SU-DHL-6 (cell line): ENCODE measurements at regions not wholly inside any gene's neighbourhood (a gene's known extent, or its start where the extent isn't known, plus 50 kb on each side); places are given as distances from the start of the nearest gene placed in this dataset.

ENCODE experiments used
- H2AFZ ChIP-seq: fragments of 200-600 bp; sonication (generic); 2 replicates; pipeline ENCODE4 v1.6.1; 2014; ENCODE audit warnings: low read depth, mild to moderate bottlenecking, moderate library complexity, mixed read lengths, antibody characterized with exemption, low read length; ENCODE audit not compliant: severe bottlenecking
- H3F3A ChIP-seq: fragments of 200-600 bp; shearing (Covaris generic); 2 replicates; pipeline ENCODE4 v1.6.0; 2016; ENCODE audit warnings: antibody characterized with exemption, mild to moderate bottlenecking; ENCODE audit not compliant: insufficient read depth
- H3K27ac ChIP-seq: fragments of 200-600 bp; sonication (generic); 2 replicates; pipeline ENCODE4 v1.5.1; 2016; ENCODE audit warnings: low read depth, mild to moderate bottlenecking, low read length, moderate library complexity, mixed read lengths
- H3K27me3 ChIP-seq: fragments of 200-600 bp; sonication (generic), shearing (Covaris generic); 2 replicates; pipeline ENCODE4 v1.6.0; 2014; ENCODE audit warnings: mild to moderate bottlenecking, low read length
- H3K36me3 ChIP-seq: fragments of 200-600 bp; sonication (generic); 2 replicates; pipeline ENCODE4 v1.6.1; 2014; ENCODE audit warnings: mild to moderate bottlenecking, low read length, mixed read lengths
- H3K4me2 ChIP-seq: fragments of 300-600, 200-600 bp; shearing (Covaris generic), sonication (generic); 2 replicates; pipeline ENCODE4 v1.6.0; 2014; ENCODE audit warnings: low read length, low read depth, mild to moderate bottlenecking; ENCODE audit not compliant: poor library complexity, severe bottlenecking
- H3K4me3 ChIP-seq: fragments of 200-600 bp; sonication (generic); 2 replicates; pipeline ENCODE4 v1.5.1; 2014; ENCODE audit warnings: antibody characterized with exemption, low read length, mild to moderate bottlenecking, mixed read lengths; ENCODE audit not compliant: insufficient read depth, poor library complexity, severe bottlenecking
- H3K79me2 ChIP-seq: fragments of 200-600 bp; sonication (generic); 2 replicates; pipeline ENCODE4 v1.6.1; 2014; ENCODE audit warnings: mild to moderate bottlenecking, low read length, moderate library complexity; ENCODE audit not compliant: insufficient read depth
- H3K9ac ChIP-seq: fragments of 200-600 bp; sonication (generic); 2 replicates; pipeline ENCODE4 v1.7.0; 2014; ENCODE audit warnings: mild to moderate bottlenecking, low read length
- H3K9me2 ChIP-seq: fragments of 200-600 bp; sonication (generic); replicated peaks from 2 replicates; pipeline ENCODE4 v1.6.1; 2014; ENCODE audit warnings: low read length; ENCODE audit not compliant: insufficient read depth
- H3K9me3 ChIP-seq: fragments of 200-600 bp; sonication (generic); 2 replicates; pipeline ENCODE4 v1.6.1; 2014; ENCODE audit warnings: low read length, mixed read lengths; ENCODE audit not compliant: insufficient read depth
- H4K20me1 ChIP-seq: fragments of 200-600 bp; sonication (generic); 2 replicates; pipeline ENCODE4 v1.6.1; 2014; ENCODE audit warnings: low read depth, mild to moderate bottlenecking, antibody characterized with exemption, low read length, moderate library complexity, mixed read lengths
- CTCF ChIP-seq: fragments of 200-600 bp; sonication (generic); IDR thresholded peaks from one replicate; pipeline ENCODE4 v1.5.1; 2017; ENCODE audit warnings: antibody characterized with exemption, mild to moderate bottlenecking, low read length, moderate library complexity; ENCODE audit not compliant: insufficient read depth, poor library complexity, severe bottlenecking
- EZH2phosphoT487 ChIP-seq: fragments of 200-600 bp; sonication (generic), shearing (Covaris generic); conservative IDR thresholded peaks from 2 replicates; pipeline ENCODE4 v1.6.1; 2018; ENCODE audit warnings: mild to moderate bottlenecking, antibody characterized with exemption, low read length, moderate library complexity, mixed read lengths

GRCh38 chr3:74537857-74538256 lies 76.6 kb downstream of the CNTN3 start:
- Histone ChIP-seq H3K9me2 (no peaks in the 10 kb centered on the region), H3K4me3 (no peak overlapping the region), H3K27ac (no peak overlapping the region), H3K9ac (no peak overlapping the region), H3K79me2 (no peaks in the 10 kb centered on the region), H3F3A (no peaks in the 10 kb centered on the region), H3K9me3 (no peaks in the 10 kb centered on the region), H2AFZ (no peak overlapping the region), H3K36me3 (no peaks in the 10 kb centered on the region), H3K4me2 (no peak overlapping the region), H3K27me3 (no peaks in the 10 kb centered on the region), H4K20me1 (no peaks in the 10 kb centered on the region)
- TF ChIP-seq CTCF (no peak), EZH2phosphoT487 (no peak)

- Histone ChIP-seq H3K4me2 (no peak overlapping the region), H3K9me3 (no peaks in the 10 kb centered on the region), H3K27ac (no peak overlapping the region), H4K20me1 (no peaks in the 10 kb centered on the region), H3K79me2 (no peaks in the 10 kb centered on the region), H3K9ac (no peak overlapping the region), H3K9me2 (no peaks in the 10 kb centered on the region), H3K36me3 (no peaks in the 10 kb centered on the region), H3F3A (no peaks in the 10 kb centered on the region), H3K27me3 (no peaks in the 10 kb centered on the region), H2AFZ (no peak overlapping the region), H3K4me3 (no peak overlapping the region)
- TF ChIP-seq CTCF (no peak), EZH2phosphoT487 (no peak)
These were observed 77.3 kb downstream of the CNTN3 start for GRCh38 chr3:74537164-74537563.

GRCh38 chr3:74535281-74535680 lies 79.2 kb downstream of the CNTN3 start:
- Histone ChIP-seq H3K36me3 (no peaks in the 10 kb centered on the region), H3K9me3 (no peaks in the 10 kb centered on the region), H3K79me2 (no peaks in the 10 kb centered on the region), H3K9me2 (no peaks in the 10 kb centered on the region), H3K4me2 (no peak overlapping the region), H3K4me3 (no peak overlapping the region), H4K20me1 (no peaks in the 10 kb centered on the region), H3F3A (no peaks in the 10 kb centered on the region), H2AFZ (no peak overlapping the region), H3K27me3 (no peaks in the 10 kb centered on the region), H3K27ac (no peak overlapping the region), H3K9ac (no peak overlapping the region)
- TF ChIP-seq EZH2phosphoT487 = no peak
- TF ChIP-seq CTCF = no peak

GRCh38 chr3:74534611-74535010 lies 79.8 kb downstream of the CNTN3 start:
- H3K4me2 ChIP-seq = no peak overlapping the region
- H3K9me3 ChIP-seq = no peaks in the 10 kb centered on the region
- H3K9me2 ChIP-seq = no peaks in the 10 kb centered on the region
- H3K27me3 ChIP-seq = no peaks in the 10 kb centered on the region
- H3K9ac ChIP-seq = no peak overlapping the region
- no peaks in the 10 kb centered on the region for H3F3A ChIP-seq
- no peaks in the 10 kb centered on the region for H3K36me3 ChIP-seq
- H2AFZ ChIP-seq = no peak overlapping the region
- H3K4me3 ChIP-seq = no peak overlapping the region
- TF ChIP-seq EZH2phosphoT487 = no peak
- H3K79me2 ChIP-seq = no peaks in the 10 kb centered on the region
- H4K20me1 ChIP-seq = no peaks in the 10 kb centered on the region
- H3K27ac ChIP-seq = no peak overlapping the region
